ENCODE measurements at regions not wholly inside any gene's neighbourhood (a gene's known extent, or its start where the extent isn't known, plus 50 kb on each side); places are given as distances from the start of the nearest gene placed in this dataset.

DNA sequence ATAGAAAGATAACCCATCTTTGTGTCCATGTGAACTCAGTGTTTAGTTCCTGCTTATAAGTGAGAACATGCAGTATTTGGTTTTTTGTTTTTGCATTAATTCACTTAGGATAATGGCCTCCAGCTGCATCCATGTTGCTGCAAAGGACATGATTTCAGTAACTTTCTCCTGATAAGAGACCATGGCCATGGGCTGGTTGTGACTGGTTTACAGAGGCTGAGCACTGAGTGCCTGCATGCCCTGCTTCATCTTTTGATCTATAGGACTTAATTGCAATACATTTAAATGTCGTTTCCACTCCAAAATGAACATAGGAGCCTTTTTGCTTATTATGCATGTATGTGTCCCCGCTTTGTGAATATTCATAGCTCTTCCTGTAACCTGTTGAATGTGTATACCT is 101.3 kb upstream of the IGFBP3 start (continued):
- TF ChIP-seq RNF2 (IDR thresholded peaks at IDR 0.05; ENCODE audit: borderline replicate concordance, low read depth, low read length, missing control alignments, poor library complexity, severe bottlenecking) (no peak), SP4 (IDR thresholded peaks at IDR 0.05; ENCODE audit: low read length) (no peak), ZNF274 (IDR thresholded peaks at IDR 0.05; ENCODE audit: borderline replicate concordance, extremely low read depth, low read length) (no peak)

Data from H1 (cell line).